GM18502 (cell line): ENCODE measurements at regions not wholly inside any gene's neighbourhood (a gene's known extent, or its start where the extent isn't known, plus 50 kb on each side); places are given as distances from the start of the nearest gene placed in this dataset.
"Not testable (repeated sequence)": the region's sequence is repeated elsewhere in the genome, so short reads cannot be mapped to it uniquely, and the experiment has no call there.

Source experiments
- ATAC-seq: cut with Tn5 transposase; IDR thresholded peaks from one replicate; pipeline ENCODE4 v1.9.1; 2021; ENCODE audit warnings: mild to moderate bottlenecking; ENCODE audit not compliant: unreplicated experiment, poor library complexity

GRCh38 chr5:34258598-34258997 is 215.6 kb upstream of the C1QTNF3 start:
- not testable (repeated sequence) for ATAC-seq

DNA sequence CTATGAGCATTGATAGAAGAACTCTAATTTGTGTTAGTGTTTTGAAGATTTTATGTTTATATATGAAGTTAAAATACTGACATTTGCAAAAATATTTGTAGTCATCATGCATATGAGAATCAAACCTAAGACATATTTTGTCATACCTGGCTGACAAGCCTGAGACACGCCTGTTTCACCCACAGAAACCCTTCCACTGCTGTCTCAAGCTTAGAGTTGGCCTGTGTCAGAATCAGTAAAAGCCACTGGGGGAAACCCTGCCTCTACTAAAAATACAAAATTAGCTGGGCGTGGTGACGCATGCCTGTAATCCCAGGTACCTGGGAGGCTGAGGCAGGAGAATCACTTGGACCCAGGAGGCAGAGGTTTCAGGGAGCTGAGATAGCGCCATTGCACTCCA is 218.0 kb upstream of the C1QTNF3 start:
- ATAC-seq, result not testable (repeated sequence)

DNA sequence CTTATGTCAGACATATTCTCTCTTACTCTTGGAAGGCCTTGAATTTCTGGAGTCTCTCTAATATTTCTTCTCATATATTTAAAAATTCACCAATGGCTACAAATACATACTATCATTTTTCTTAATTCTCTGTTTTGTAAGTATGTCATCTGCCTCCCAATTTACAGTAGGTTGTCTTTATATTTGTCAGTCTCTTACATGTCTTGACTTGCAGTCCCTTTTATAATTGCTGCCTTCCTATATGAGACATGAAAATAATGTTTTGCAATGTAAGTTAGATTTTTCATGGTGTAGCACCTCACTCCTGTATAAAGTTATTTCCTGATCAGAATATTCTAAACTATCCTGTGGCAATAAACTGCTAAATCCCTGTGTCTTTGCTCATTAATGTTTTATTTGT is 223.1 kb upstream of the C1QTNF3 start:
- ATAC-seq, result not testable (repeated sequence)

GRCh38 chr5:34296759-34297158 is 253.7 kb upstream of the C1QTNF3 start:
- ATAC-seq, result not testable (repeated sequence)

- ATAC-seq, result not testable (repeated sequence)
Measured at GRCh38 chr5:34329201-34329600, 286.2 kb upstream of the C1QTNF3 start.

DNA sequence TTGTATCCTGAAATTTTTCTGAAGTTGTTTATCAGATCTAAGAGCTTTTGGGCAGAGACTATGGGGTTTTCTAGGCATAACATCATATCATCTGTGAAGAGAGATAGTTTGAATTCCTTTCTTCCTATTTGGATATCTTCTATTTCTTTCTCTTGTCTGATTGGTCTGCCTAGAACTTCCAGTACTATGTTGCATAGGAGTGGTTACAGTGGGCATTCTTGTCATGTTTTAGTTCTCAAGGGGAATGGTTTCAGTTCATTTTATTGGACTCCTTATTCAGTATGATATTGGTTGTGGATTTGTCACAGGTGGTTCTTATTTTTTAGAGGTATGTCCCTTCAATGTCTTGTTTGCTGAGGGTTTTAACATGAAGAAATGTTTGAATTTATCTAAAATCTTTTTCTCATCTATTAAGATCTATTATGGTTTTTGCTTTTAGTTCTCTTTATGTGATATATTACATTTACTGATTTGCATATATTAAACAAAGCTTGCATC is 286.6 kb upstream of the C1QTNF3 start:
- not testable (repeated sequence) for ATAC-seq

DNA sequence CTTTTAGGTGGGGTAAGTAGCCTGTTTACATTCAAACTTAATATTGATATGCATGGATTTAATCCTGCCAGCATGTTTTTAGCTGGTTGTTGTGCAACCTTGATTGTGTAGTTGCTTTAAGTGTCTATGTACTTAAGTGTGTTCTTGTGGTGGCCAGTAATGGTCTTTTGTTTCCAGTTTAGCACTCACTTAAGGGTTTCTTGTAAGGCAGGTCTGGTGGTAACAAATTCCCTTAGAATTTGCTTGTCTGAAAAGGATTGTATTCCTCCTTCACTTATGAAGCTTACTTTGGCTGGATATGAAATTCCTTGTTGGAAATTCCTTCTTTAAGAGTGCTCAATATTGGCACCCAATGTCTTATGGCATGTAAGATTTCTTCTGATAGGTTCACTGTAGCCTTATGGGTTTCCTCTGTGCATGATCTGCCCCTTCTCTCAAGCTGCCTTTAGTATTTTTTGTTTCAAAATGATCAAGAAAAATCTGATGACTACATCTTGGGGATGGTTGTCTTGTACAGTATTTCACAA is 289.0 kb upstream of the C1QTNF3 start:
- ATAC-seq, result not testable (repeated sequence)

DNA sequence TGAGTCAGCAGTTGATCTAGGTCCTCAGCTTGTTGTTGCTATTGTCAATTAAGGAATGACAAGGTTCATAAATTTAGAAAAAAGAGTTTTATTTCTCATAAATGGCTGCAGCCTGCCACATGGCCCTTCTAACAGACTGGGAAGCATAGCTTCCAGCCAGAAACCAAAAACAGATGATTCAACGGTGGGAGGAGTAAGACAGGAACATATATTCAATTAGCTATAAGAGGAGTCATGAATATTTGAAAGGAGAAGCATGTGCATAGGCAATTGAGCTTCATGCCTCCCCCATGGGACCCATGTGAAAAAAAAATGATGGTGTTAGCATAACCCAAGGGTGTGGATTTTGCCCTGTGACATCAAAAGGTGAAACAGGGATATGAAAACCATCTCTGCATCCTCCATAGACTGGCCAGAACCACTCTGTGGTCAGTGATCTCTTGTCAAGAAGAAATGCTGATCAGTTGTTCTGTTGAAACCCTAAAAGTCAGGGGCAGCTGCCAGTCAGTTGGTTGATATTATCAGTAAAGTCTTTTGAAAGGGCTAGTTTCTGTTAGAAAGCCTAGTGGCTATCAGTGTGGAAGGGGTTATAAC is 296.5 kb upstream of the C1QTNF3 start:
- ATAC-seq, result not testable (repeated sequence)

- ATAC-seq, result not testable (repeated sequence)
Measured at GRCh38 chr5:34354440-34354839, 301.7 kb upstream of the RAI14 start.

- ATAC-seq, result not testable (repeated sequence)
Measured at GRCh38 chr5:34371417-34371816, 284.7 kb upstream of the RAI14 start.

GRCh38 chr5:34371817-34372216 is 284.3 kb upstream of the RAI14 start:
- ATAC-seq, result not testable (repeated sequence)

DNA sequence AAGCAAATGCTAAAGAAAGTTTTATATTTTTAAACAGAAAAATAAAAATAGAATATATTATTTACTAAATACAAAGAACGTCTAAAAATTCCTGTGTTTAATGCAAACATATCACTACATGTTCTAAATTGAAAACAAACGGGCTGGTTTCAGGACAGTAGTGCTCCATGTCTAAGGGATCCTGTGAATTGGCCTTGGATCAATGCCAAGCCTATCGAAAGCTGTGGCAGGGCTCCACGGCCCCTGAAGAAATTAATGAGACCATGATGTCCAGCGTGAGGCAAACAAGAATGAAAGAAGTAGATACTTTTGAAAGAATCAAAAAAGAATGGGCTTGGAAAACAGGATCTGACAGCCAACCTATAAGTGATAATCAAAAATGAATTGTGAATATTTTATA is 283.4 kb upstream of the RAI14 start:
- not testable (repeated sequence) for ATAC-seq

DNA sequence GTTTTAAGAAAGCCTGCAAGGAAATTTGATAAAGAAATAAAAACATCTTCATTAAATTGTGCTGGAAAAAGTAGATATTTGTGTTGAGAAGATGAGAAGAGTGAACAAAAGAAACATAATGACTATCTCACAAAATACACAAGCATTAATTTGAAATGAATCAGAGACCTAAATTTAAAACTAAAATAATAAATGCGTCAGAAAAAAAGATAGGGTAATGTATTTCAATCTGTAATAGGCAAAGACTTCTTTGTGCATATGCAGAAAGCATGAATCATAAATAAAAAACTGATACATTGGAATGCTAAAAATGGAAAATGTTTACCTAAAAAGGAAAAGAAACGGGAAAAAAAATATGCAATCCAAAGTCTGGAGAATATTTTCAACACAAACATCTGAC is 278.5 kb upstream of the RAI14 start:
- ATAC-seq, result not testable (repeated sequence)

- not testable (repeated sequence) for ATAC-seq
Measured at GRCh38 chr5:34378498-34378897, 277.6 kb upstream of the RAI14 start.

DNA sequence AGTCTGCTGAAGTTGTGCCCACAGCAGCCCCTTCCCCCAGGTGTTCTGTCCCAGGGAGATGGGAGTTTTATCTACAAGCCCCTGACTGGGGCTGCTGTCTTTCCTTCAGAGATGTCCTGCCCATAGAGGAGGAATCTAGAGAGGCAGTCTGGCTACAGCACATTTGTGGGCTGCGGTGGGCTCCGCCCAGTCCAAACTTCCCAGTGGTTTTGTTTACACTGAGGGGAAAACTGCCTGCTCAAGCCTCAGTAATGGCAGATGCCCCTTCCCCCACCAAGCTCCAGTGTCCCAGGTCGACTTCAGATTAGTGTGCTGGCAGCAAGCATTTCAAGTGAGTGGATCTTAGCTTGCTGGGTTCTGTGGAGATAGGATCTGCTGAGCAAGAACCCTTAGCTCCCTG is 267.4 kb upstream of the RAI14 start:
- ATAC-seq, result not testable (repeated sequence)

DNA sequence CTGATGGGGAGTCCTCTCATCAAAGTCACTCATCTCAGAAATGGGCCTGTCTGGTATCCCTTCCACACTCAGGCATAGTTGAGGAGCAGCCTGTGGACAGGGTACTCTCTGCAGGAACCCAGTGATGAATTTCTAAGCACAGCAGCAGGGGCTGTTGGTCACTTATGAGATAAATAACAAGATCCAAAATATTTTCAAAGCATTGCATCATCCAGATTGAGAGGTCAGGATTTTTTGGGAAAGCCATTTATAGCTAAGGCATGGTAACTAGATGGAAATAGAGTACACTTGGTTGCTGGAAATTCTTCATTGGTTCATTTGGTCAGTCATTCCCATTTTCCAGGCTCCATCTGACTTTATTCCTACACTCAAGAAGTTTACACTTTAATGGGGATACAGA is 246.8 kb upstream of the RAI14 start:
- ATAC-seq, result no peak

DNA sequence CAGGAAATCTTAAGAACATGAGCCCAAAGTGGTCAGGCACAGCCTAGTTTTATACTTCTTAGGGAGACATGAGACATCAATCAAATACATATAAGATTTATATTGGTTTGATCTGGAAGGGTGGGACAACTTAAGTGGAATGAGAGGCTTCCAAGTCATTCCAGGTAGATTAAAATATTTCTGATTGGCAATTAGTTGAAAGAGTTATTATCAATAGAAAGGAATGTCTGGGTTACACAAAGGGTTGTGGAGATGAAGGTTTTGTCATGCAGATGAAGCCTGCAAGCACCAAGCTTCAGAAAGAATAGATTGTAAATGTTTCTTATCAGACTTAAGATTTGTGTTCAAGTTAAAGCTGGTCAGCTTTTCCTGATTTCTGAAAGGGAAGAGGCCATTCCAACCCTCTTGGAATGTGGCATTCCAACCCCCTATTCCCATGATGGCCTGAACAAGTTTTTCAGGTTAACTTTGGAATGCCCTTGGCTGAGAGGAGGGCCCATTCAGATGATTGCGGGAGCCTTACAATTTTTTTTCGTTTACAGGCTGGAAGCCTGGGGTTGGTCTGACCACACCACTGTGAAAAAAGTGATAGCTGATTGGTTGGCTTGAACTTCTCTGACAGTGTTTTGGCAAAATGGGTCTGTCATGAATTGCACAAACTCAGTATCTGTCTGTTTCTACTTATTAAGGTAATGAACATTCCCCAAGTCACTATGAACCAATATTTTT is 245.6 kb upstream of the RAI14 start:
- no peak for ATAC-seq

DNA sequence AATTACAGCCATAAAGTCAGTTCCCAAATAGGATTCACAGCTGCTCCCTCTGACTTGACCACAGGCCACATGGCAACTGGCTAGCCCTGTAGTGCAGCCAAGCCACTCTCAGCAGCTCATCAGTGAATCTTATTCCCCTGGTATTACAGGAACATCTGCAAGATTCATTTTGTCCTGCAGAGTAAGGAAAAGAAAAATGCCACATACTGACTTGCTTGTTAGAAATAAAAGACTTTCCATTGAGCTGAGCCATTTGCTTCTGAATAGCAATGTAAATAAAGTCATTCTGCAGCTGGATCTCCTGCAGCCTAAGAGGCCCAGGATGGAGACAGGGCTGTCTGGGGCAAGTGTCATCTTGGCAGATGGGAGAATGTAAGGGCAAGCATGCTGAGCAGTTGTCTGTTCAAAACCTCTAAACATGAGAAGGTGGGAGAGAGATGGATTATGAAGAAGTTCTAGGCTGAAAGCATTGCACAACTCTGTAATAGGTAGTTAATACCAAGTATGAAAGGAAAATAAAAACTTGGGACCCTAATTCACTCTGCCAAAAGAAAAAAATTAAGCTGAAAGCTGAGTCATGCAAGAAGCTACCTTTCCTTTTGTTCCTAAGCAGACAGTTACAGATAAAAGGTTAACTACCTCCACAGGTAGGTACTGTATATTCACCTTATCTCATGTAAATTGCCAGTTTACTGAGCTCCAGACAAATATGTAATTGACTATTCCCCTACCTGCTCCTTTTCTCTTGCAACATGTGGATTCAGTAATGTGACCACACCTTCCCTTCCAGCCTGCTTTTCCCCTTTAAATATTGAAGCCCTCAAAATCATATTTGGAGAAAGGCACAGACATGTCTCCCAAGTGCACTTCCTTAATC is 244.4 kb upstream of the RAI14 start:
- ATAC-seq, result no peak

DNA sequence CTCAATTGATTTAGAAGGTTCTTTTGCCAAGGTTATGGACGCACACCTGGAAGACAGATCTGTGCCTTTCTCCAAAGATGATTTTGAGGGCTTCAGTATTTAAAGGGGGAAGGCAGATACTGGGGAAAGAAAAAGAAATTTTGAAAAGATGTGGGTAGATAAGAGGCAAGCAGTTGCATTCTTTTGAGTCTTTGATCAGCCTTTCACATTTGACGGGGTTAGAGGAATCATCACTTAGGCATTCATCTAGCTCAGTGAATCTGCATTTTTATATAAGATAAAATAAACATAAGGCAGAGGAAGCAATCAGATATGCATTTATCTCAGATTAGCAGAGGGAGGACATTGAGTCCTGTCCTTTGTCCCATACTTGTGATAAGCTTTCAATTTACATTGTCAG is 243.4 kb upstream of the RAI14 start:
- no peak for ATAC-seq

DNA sequence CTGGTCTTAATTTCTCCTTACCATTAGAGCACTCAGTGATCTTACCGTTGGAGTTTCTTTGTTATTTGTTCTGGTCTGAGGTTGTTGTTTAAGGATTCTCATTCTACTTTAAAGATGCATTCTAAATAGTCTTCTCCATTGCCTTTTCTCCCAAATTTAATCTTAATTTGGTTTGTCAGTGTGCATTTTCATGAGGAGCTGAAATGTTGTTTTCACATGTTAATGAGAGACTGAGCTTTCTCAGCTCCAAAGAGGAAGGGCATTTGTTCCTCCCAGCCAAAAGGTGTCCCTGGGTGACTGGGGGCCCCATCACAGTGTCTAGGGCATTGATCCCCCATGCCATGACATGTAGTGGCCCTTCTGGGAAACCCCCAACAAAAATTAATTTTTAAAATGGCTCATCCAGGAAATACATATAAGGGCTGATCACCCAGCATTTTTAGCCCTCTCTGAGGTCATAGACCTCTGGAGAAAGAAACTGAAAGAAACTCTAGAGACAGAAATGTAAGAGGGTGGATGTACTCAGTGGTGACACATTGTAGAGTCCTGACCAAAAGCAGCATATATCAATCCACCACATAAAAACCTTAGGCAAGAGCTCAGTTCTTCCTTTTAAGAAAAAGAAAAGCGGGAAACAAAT is 240.4 kb upstream of the RAI14 start:
- ATAC-seq, result peak; percentile 100
